ENCODE measurements at regions not wholly inside any gene's neighbourhood (a gene's known extent, or its start where the extent isn't known, plus 50 kb on each side); places are given as distances from the start of the nearest gene placed in this dataset.

GRCh38 chr18:75897386-75897785, 469.9 kb upstream of the SMIM21 start:
- Histone ChIP-seq H3K9me3 (ENCODE audit: insufficient read depth, low read depth, low read length) (no peaks in the 10 kb centered on the region), H3K4me1 (ENCODE audit: insufficient read depth, low read length) (no peaks in the 10 kb centered on the region), H3K4me3 (ENCODE audit: insufficient read depth, low read depth, low read length) (no peak overlapping the region), H3K27me3 (ENCODE audit: insufficient read depth, low read length) (no peaks in the 10 kb centered on the region), H4K20me1 (ENCODE audit: insufficient read depth, low read length) (no peaks in the 10 kb centered on the region), H3K4me2 (ENCODE audit: low read length) (no peak overlapping the region), H3K27ac (ENCODE audit: low read depth, low read length) (no peak overlapping the region), H2AFZ (ENCODE audit: low read depth, low read length) (no peak overlapping the region), H3K9ac (ENCODE audit: low read length) (no peak overlapping the region), H3K36me3 (ENCODE audit: insufficient read depth, low read length) (no peaks in the 10 kb centered on the region), H3K79me2 (ENCODE audit: insufficient read depth, low read length) (no peaks in the 10 kb centered on the region)
- H3K9me3 Mint-ChIP-seq (ENCODE audit: unreplicated experiment), result no peaks in the 10 kb centered on the region
- H3K36me3 Mint-ChIP-seq (ENCODE audit: low read depth, unreplicated experiment), result no peaks in the 10 kb centered on the region
- H3K27ac Mint-ChIP-seq (ENCODE audit: unreplicated experiment), result no peak overlapping the region
- FAIRE-seq (no peak), DNase-seq (ENCODE audit: low read depth) (no peak)
- H3K4me1 Mint-ChIP-seq (ENCODE audit: low read depth, unreplicated experiment), result no peaks in the 10 kb centered on the region
- TF ChIP-seq, protein P1, sequence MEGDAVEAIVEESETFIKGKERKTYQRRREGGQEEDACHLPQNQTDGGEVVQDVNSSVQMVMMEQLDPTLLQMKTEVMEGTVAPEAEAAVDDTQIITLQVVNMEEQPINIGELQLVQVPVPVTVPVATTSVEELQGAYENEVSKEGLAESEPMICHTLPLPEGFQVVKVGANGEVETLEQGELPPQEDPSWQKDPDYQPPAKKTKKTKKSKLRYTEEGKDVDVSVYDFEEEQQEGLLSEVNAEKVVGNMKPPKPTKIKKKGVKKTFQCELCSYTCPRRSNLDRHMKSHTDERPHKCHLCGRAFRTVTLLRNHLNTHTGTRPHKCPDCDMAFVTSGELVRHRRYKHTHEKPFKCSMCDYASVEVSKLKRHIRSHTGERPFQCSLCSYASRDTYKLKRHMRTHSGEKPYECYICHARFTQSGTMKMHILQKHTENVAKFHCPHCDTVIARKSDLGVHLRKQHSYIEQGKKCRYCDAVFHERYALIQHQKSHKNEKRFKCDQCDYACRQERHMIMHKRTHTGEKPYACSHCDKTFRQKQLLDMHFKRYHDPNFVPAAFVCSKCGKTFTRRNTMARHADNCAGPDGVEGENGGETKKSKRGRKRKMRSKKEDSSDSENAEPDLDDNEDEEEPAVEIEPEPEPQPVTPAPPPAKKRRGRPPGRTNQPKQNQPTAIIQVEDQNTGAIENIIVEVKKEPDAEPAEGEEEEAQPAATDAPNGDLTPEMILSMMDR (IDR thresholded peaks at IDR 0.05; ENCODE audit: insufficient read depth, low read depth, low read length), result no peak
- no peak for TF ChIP-seq EZH2 (IDR thresholded peaks at IDR 0.05; ENCODE audit: insufficient read depth, low read length)
- no peaks in the 10 kb centered on the region for H3K27me3 Mint-ChIP-seq (ENCODE audit: low read depth, unreplicated experiment)
- no peak overlapping the region for H3K4me3 Mint-ChIP-seq (ENCODE audit: unreplicated experiment)

DNA sequence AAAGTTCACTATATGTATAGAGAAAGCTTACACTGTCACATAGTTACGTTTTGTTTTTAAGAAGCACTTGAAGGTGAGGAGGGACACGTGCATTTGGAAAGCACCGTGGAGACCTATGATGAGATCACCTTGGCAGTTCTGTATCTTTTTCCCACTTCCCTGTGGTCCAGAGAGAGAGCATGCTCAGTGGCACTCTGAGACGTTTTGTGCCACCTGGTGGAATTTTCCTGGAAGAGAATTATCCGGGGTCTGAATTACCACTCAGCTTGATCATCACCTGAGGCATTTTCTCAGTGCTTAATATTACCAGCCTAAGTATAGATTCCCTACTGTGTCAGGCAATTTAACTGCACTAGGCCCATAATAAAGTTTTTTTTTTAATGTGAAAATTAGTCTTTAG, 469.4 kb upstream of the SMIM21 start:
- no peak for FAIRE-seq

GRCh38 chr18:75895135-75895534, 467.6 kb upstream of the SMIM21 start:
- Histone ChIP-seq H3K4me2 (ENCODE audit: low read length) (no peak overlapping the region), H3K36me3 (ENCODE audit: insufficient read depth, low read length) (no peaks in the 10 kb centered on the region), H4K20me1 (ENCODE audit: insufficient read depth, low read length) (no peaks in the 10 kb centered on the region), H3K79me2 (ENCODE audit: insufficient read depth, low read length) (no peaks in the 10 kb centered on the region), H3K9ac (ENCODE audit: low read length) (no peak overlapping the region), H3K27me3 (ENCODE audit: insufficient read depth, low read length) (no peaks in the 10 kb centered on the region), H2AFZ (ENCODE audit: low read depth, low read length) (no peak overlapping the region), H3K9me3 (ENCODE audit: insufficient read depth, low read depth, low read length) (no peaks in the 10 kb centered on the region), H3K4me3 (ENCODE audit: insufficient read depth, low read depth, low read length) (no peak overlapping the region), H3K27ac (ENCODE audit: low read depth, low read length) (no peak overlapping the region), H3K4me1 (ENCODE audit: insufficient read depth, low read length) (no peaks in the 10 kb centered on the region)
- Mint-ChIP-seq H3K36me3 (ENCODE audit: low read depth, unreplicated experiment) (no peaks in the 10 kb centered on the region), H3K4me3 (ENCODE audit: unreplicated experiment) (no peak overlapping the region), H3K9me3 (ENCODE audit: unreplicated experiment) (no peaks in the 10 kb centered on the region), H3K4me1 (ENCODE audit: low read depth, unreplicated experiment) (no peaks in the 10 kb centered on the region), H3K27me3 (ENCODE audit: low read depth, unreplicated experiment) (peaks cover 10% of the 10 kb centered on the region), H3K27ac (ENCODE audit: unreplicated experiment) (no peak overlapping the region)
- no peak for FAIRE-seq
- DNase-seq (ENCODE audit: low read depth), result no peak
- TF ChIP-seq, protein P1 (IDR thresholded peaks at IDR 0.05; ENCODE audit: insufficient read depth, low read depth, low read length), result no peak
- TF ChIP-seq EZH2 (IDR thresholded peaks at IDR 0.05; ENCODE audit: insufficient read depth, low read length), result no peak

More for the DNA sequence above, 469.4 kb upstream of the SMIM21 start:
- no peak overlapping the region for H3K4me3 ChIP-seq (ENCODE audit: insufficient read depth, low read depth, low read length)
- TF ChIP-seq, protein P1 (IDR thresholded peaks at IDR 0.05; ENCODE audit: insufficient read depth, low read depth, low read length), result peak; percentile 12
- no peak for TF ChIP-seq EZH2 (IDR thresholded peaks at IDR 0.05; ENCODE audit: insufficient read depth, low read length)
- H3K79me2 ChIP-seq (ENCODE audit: insufficient read depth, low read length), result no peaks in the 10 kb centered on the region
- H3K4me1 ChIP-seq (ENCODE audit: insufficient read depth, low read length), result no peaks in the 10 kb centered on the region
- Mint-ChIP-seq H3K4me3 (ENCODE audit: unreplicated experiment) (no peak overlapping the region), H3K27ac (ENCODE audit: unreplicated experiment) (no peak overlapping the region), H3K9me3 (ENCODE audit: unreplicated experiment) (no peaks in the 10 kb centered on the region), H3K27me3 (ENCODE audit: low read depth, unreplicated experiment) (peaks cover 1% of the 10 kb centered on the region), H3K4me1 (ENCODE audit: low read depth, unreplicated experiment) (no peaks in the 10 kb centered on the region), H3K36me3 (ENCODE audit: low read depth, unreplicated experiment) (no peaks in the 10 kb centered on the region)
- no peak overlapping the region for H3K9ac ChIP-seq (ENCODE audit: low read length)
- no peaks in the 10 kb centered on the region for H3K36me3 ChIP-seq (ENCODE audit: insufficient read depth, low read length)
- H3K4me2 ChIP-seq (ENCODE audit: low read length), result no peak overlapping the region
- DNase-seq (ENCODE audit: low read depth), result no peak
- H3K9me3 ChIP-seq (ENCODE audit: insufficient read depth, low read depth, low read length), result no peaks in the 10 kb centered on the region
- no peak overlapping the region for H3K27ac ChIP-seq (ENCODE audit: low read depth, low read length)
- H2AFZ ChIP-seq (ENCODE audit: low read depth, low read length), result no peak overlapping the region
- no peaks in the 10 kb centered on the region for H3K27me3 ChIP-seq (ENCODE audit: insufficient read depth, low read length)
- H4K20me1 ChIP-seq (ENCODE audit: insufficient read depth, low read length), result no peaks in the 10 kb centered on the region

All from astrocyte (in vitro differentiated cells and primary cell).